Liver (tissue), 8 donors: ENCODE measurements at regions not wholly inside any gene's neighbourhood (a gene's known extent, or its start where the extent isn't known, plus 50 kb on each side); places are given as distances from the start of the nearest gene placed in this dataset.

ENCODE experiments used
- DNase-seq: peaks from one replicate; pipeline ENCODE4 v3.0.0-alpha.2; 2017; ENCODE audit warnings: low spot score
- H3K27ac ChIP-seq, 2 donors: one replicate each; pipeline ENCODE4 v1.7.0; 2013; ENCODE audit warnings: inconsistent platforms in 2 of 2, low read length in 2 of 2, control low read depth in 1 of 2, low read depth in 1 of 2, mild to moderate bottlenecking in 1 of 2
- H3K27me3 ChIP-seq, 4 donors: one replicate each; pipeline versions ENCODE4 v1.6.1 to v1.7.0; 2013; ENCODE audit warnings: low read length in 3 of 4, inconsistent platforms in 1 of 4, mild to moderate bottlenecking in 1 of 4, moderate library complexity in 1 of 4; ENCODE audit not compliant: control insufficient read depth in 4 of 4, insufficient read depth in 4 of 4
- H3K36me3 ChIP-seq, 4 donors: one replicate each; pipeline versions ENCODE4 v1.6.1 to v1.7.0; 2013; ENCODE audit warnings: low read length in 3 of 4, mild to moderate bottlenecking in 3 of 4, low read depth in 1 of 4, moderate library complexity in 1 of 4; ENCODE audit not compliant: control insufficient read depth in 4 of 4, insufficient read depth in 3 of 4
- H3K4me1 ChIP-seq, 4 donors: one replicate each; pipeline versions ENCODE4 v1.6.1 to v1.7.0; 2013; ENCODE audit warnings: low read length in 3 of 4, mild to moderate bottlenecking in 3 of 4, moderate library complexity in 1 of 4; ENCODE audit not compliant: control insufficient read depth in 4 of 4, insufficient read depth in 4 of 4
- H3K4me3 ChIP-seq, 3 donors: one replicate each; pipeline versions ENCODE4 v1.6.1 to v1.7.0; 2013; ENCODE audit warnings: low read length in 3 of 3, control low read depth in 1 of 3, low read depth in 1 of 3, mild to moderate bottlenecking in 1 of 3
- H3K9ac ChIP-seq, 2 donors: one replicate each; pipeline ENCODE4 v1.7.0; 2013; ENCODE audit warnings: low read length in 2 of 2, mild to moderate bottlenecking in 2 of 2, moderate library complexity in 2 of 2, control low read depth in 1 of 2, low read depth in 1 of 2
- H3K9me3 ChIP-seq, 4 donors: one replicate each; pipeline versions ENCODE4 v1.6.1 to v1.7.0; 2013; ENCODE audit warnings: low read length in 3 of 4; ENCODE audit not compliant: control insufficient read depth in 4 of 4
- EGR1 ChIP-seq, 2 donors: IDR thresholded peaks; 2 replicates each; pipeline ENCODE4 v1.6.1; 2016 to 2018; ENCODE audit warnings: antibody characterized with exemption in 2 of 2, low read depth in 2 of 2
- FOXA1 ChIP-seq: IDR thresholded peaks from 2 replicates; pipeline ENCODE4 v1.6.1; 2016; ENCODE audit warnings: antibody characterized with exemption
- FOXA2 ChIP-seq: IDR thresholded peaks from 2 replicates; pipeline ENCODE4 v1.6.1; 2016; ENCODE audit warnings: antibody characterized with exemption
- GABPA ChIP-seq, 2 donors: IDR thresholded peaks in 1 of 2; conservative IDR thresholded peaks in 1 of 2; 2 replicates each; pipeline ENCODE4 v1.6.1; 2016; ENCODE audit warnings: antibody characterized with exemption in 2 of 2, mild to moderate bottlenecking in 1 of 2, moderate library complexity in 1 of 2
- HNF4A ChIP-seq, 2 donors: conservative IDR thresholded peaks; 2 replicates each; pipeline ENCODE4 v1.6.1; 2016; ENCODE audit warnings: antibody characterized with exemption in 2 of 2, mild to moderate bottlenecking in 2 of 2
- HNF4G ChIP-seq: IDR thresholded peaks from 2 replicates; pipeline ENCODE4 v1.6.1; 2016; ENCODE audit warnings: antibody characterized with exemption
- MAX ChIP-seq: IDR thresholded peaks from 2 replicates; pipeline ENCODE4 v1.6.1; 2016; ENCODE audit warnings: antibody characterized with exemption
- NR2F2 ChIP-seq: IDR thresholded peaks from 2 replicates; pipeline ENCODE4 v1.6.1; 2016; ENCODE audit warnings: antibody characterized with exemption
- RAD21 ChIP-seq, 2 donors: IDR thresholded peaks; 2 replicates each; pipeline ENCODE4 v1.6.1; 2016; ENCODE audit warnings: antibody characterized with exemption in 2 of 2, mild to moderate bottlenecking in 2 of 2
- REST ChIP-seq: IDR thresholded peaks from 2 replicates; pipeline ENCODE4 v1.6.1; 2016; ENCODE audit warnings: antibody characterized with exemption, mild to moderate bottlenecking
- RXRA ChIP-seq, 2 donors: IDR thresholded peaks; 2 replicates each; pipeline ENCODE4 v1.6.1; 2017 to 2018; ENCODE audit warnings: antibody characterized with exemption in 2 of 2, mild to moderate bottlenecking in 1 of 2
- SP1 ChIP-seq: IDR thresholded peaks from 2 replicates; pipeline ENCODE4 v1.6.1; 2018; ENCODE audit warnings: antibody characterized with exemption, mild to moderate bottlenecking
- TAF1 ChIP-seq: conservative IDR thresholded peaks from 2 replicates; pipeline ENCODE4 v1.6.1; 2016; ENCODE audit warnings: antibody characterized with exemption, mild to moderate bottlenecking
- YY1 ChIP-seq: IDR thresholded peaks from 2 replicates; pipeline ENCODE4 v1.6.1; 2016; ENCODE audit warnings: antibody characterized with exemption, mild to moderate bottlenecking
- ZBTB33 ChIP-seq: IDR thresholded peaks from 2 replicates; pipeline ENCODE4 v1.6.1; 2016; ENCODE audit warnings: antibody characterized with exemption
- WGBS: extraction: QIAGEN DNeasy Blood & Tissue Kit; methylation state at CpG from one replicate; pipeline ENCODE4 v1.1.7; 2013; 5-methylcytosine and 5-hydroxymethylcytosine counted together
- TF ChIP-seq, protein P1 (sequence below): IDR thresholded peaks from 2 replicates; pipeline ENCODE4 v1.6.1; 2016; ENCODE audit warnings: antibody characterized with exemption
- TF ChIP-seq, protein P2 (sequence below): fragments of 150-350 bp; IDR thresholded peaks from 2 replicates; pipeline ENCODE4 v1.5.1; 2017; ENCODE audit warnings: improper control_type of control experiment, low read depth, low read length; ENCODE audit not compliant: missing input control
- donor health status: healthy.
- donor health status: healthy.
- donor health status: healthy.
- donor health status: healthy.
- donor health status: healthy.

DNA sequence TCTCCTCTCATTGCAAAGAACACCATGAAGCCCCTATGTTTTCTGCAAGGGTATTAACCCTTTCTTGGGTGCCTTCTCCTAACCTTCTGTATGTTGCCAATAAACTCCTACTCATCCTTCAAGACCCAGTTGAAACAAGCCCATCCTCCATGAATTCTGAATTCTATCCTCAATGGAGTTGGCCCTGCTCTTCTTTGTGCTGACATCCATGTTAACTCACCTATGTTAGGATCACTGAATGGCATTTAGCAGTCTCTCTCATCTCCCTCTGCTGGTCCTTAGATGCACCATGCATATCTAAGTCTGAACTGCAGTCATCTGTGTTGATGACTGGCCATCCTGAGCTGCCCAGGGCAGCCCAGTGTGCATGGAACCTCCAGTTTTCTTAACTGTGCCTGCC is 129.8 kb downstream of the BUB3 start:
- no peak overlapping the region for H3K27ac ChIP-seq

GRCh38 chr10:123287594-123288247 is 133.5 kb downstream of the BUB3 start:
- Histone ChIP-seq H3K9me3 (peaks cover 0 to 4% (median 3%) of the 10 kb centered on the region in 4 donors), H3K4me1 (no peaks in the 10 kb centered on the region), H3K4me3 (no peak overlapping the region), H3K36me3 (no peaks in the 10 kb centered on the region), H3K9ac (no peak overlapping the region), H3K27ac (no peak overlapping the region), H3K27me3 (no peaks in the 10 kb centered on the region)
- TF ChIP-seq FOXA2 (no peak), SP1 (no peak), MAX (no peak), YY1 (no peak), RXRA (IDR thresholded peaks at IDR 0.05) (no peak), TAF1 (no peak), RAD21 (IDR thresholded peaks at IDR 0.05) (no peak), NR2F2 (no peak), EGR1 (IDR thresholded peaks at IDR 0.05; ENCODE audit: low read depth in 2 of 2) (no peak), REST (no peak), FOXA1 (no peak), GABPA (IDR thresholded peaks at IDR 0.05 in 1 of 2, conservative IDR thresholded peaks at IDR 0.05 in 1 of 2) (no peak), HNF4G (no peak), ZBTB33 (no peak)
- TF ChIP-seq, protein P1, sequence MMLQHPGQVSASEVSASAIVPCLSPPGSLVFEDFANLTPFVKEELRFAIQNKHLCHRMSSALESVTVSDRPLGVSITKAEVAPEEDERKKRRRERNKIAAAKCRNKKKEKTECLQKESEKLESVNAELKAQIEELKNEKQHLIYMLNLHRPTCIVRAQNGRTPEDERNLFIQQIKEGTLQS: no peak
- TF ChIP-seq, protein P2, sequence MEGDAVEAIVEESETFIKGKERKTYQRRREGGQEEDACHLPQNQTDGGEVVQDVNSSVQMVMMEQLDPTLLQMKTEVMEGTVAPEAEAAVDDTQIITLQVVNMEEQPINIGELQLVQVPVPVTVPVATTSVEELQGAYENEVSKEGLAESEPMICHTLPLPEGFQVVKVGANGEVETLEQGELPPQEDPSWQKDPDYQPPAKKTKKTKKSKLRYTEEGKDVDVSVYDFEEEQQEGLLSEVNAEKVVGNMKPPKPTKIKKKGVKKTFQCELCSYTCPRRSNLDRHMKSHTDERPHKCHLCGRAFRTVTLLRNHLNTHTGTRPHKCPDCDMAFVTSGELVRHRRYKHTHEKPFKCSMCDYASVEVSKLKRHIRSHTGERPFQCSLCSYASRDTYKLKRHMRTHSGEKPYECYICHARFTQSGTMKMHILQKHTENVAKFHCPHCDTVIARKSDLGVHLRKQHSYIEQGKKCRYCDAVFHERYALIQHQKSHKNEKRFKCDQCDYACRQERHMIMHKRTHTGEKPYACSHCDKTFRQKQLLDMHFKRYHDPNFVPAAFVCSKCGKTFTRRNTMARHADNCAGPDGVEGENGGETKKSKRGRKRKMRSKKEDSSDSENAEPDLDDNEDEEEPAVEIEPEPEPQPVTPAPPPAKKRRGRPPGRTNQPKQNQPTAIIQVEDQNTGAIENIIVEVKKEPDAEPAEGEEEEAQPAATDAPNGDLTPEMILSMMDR: no peak
- no peak for DNase-seq
- 90% methylated on average over 4 of the region's 4 CpGs for WGBS

More for the DNA sequence above, 129.8 kb downstream of the BUB3 start:
- no peak overlapping the region for H3K9ac ChIP-seq
- H3K4me3 ChIP-seq: no peak overlapping the region
- H3K4me1 ChIP-seq: no peaks in the 10 kb centered on the region
- no peaks in the 10 kb centered on the region for H3K27me3 ChIP-seq
- TF ChIP-seq HNF4A (conservative IDR thresholded peaks at IDR 0.05) (no peak), RAD21 (IDR thresholded peaks at IDR 0.05) (peak; percentile 29 to 55)
- no peaks in the 10 kb centered on the region for H3K9me3 ChIP-seq
- DNase-seq: no peak
- no peaks in the 10 kb centered on the region for H3K36me3 ChIP-seq
